RWPE2 (cell line): ENCODE measurements at regions not wholly inside any gene's neighbourhood (a gene's known extent, or its start where the extent isn't known, plus 50 kb on each side); places are given as distances from the start of the nearest gene placed in this dataset.
"Not testable (repeated sequence)": the region's sequence is repeated elsewhere in the genome, so short reads cannot be mapped to it uniquely, and the experiment has no call there.

ENCODE experiments used
- ATAC-seq: fragments of 200-7000 bp; cut with Tn5 transposase; 3 replicates; pipeline ENCODE4 v1.9.1; 2021; ENCODE audit warnings: low read depth
- DNase-seq: peaks from one replicate; pipeline ENCODE4 v3.0.0-alpha.2; 2020; ENCODE audit warnings: low spot score
- H3K27ac ChIP-seq: fragments of 450-650 bp; 2 replicates; pipeline ENCODE4 v1.5.1; 2017; ENCODE audit warnings: mild to moderate bottlenecking; ENCODE audit not compliant: poor library complexity, severe bottlenecking
- H3K27me3 ChIP-seq: fragments of 250-450 bp; sonication (Bioruptor Pico); 2 replicates; pipeline ENCODE4 v1.5.1; 2021; ENCODE audit warnings: mild to moderate bottlenecking, moderate library complexity; ENCODE audit not compliant: insufficient read depth, poor library complexity, severe bottlenecking
- H3K36me3 ChIP-seq: fragments of 250-450 bp; sonication (Bioruptor Pico); 2 replicates; pipeline ENCODE4 v1.5.1; 2020; ENCODE audit warnings: low read depth, mild to moderate bottlenecking, moderate library complexity
- H3K4me1 ChIP-seq: fragments of 250-450 bp; sonication (Bioruptor Pico); 2 replicates; pipeline ENCODE4 v1.5.1; 2021; ENCODE audit warnings: mild to moderate bottlenecking, moderate library complexity; ENCODE audit not compliant: insufficient read depth, poor library complexity, severe bottlenecking
- H3K4me3 ChIP-seq: fragments of 250-450 bp; sonication (Bioruptor Pico); 2 replicates; pipeline ENCODE4 v1.5.1; 2021; ENCODE audit warnings: mild to moderate bottlenecking, moderate library complexity; ENCODE audit not compliant: severe bottlenecking
- H3K9me3 ChIP-seq: fragments of 250-450 bp; sonication (Bioruptor Pico); 2 replicates; pipeline ENCODE4 v1.5.1; 2021; ENCODE audit warnings: mild to moderate bottlenecking, moderate library complexity; ENCODE audit not compliant: severe bottlenecking
- CTCF ChIP-seq: fragments of 450-650 bp; IDR thresholded peaks from one replicate; pipeline ENCODE4 v1.5.1; 2017; ENCODE audit warnings: mild to moderate bottlenecking, moderate library complexity; ENCODE audit not compliant: poor library complexity, severe bottlenecking

- H3K36me3 ChIP-seq, H3K4me3 ChIP-seq, ATAC-seq, H3K27ac ChIP-seq, H3K9me3 ChIP-seq, H3K4me1 ChIP-seq, H3K27me3 ChIP-seq, DNase-seq: not testable (repeated sequence)
Observed at GRCh38 chrX:76774912-76775311, 347.4 kb downstream of the MAGEE1 start.

- H3K27ac ChIP-seq = no peak overlapping the region
- no peak for TF ChIP-seq CTCF
- H3K4me1 ChIP-seq = no peaks in the 10 kb centered on the region
- no peaks in the 10 kb centered on the region for H3K9me3 ChIP-seq
- no peak overlapping the region for H3K4me3 ChIP-seq
- ATAC-seq (no peak), DNase-seq (no peak)
- no peaks in the 10 kb centered on the region for H3K36me3 ChIP-seq
- H3K27me3 ChIP-seq = no peaks in the 10 kb centered on the region
Observed at GRCh38 chrX:76796311-76796710, 368.8 kb downstream of the MAGEE1 start.

GRCh38 chrX:76802708-76803107 lies 375.2 kb downstream of the MAGEE1 start:
- ATAC-seq (peak; percentile 70), DNase-seq (no peak)
- Histone ChIP-seq H3K9me3 (no peaks in the 10 kb centered on the region), H3K4me1 (no peaks in the 10 kb centered on the region), H3K27me3 (no peaks in the 10 kb centered on the region), H3K4me3 (no peak overlapping the region), H3K36me3 (no peaks in the 10 kb centered on the region), H3K27ac (no peak overlapping the region)
- no peak for TF ChIP-seq CTCF

GRCh38 chrX:76815754-76816153 lies 388.2 kb downstream of the MAGEE1 start:
- Histone ChIP-seq H3K9me3 (no peaks in the 10 kb centered on the region), H3K36me3 (no peaks in the 10 kb centered on the region), H3K4me3 (no peak overlapping the region), H3K4me1 (no peaks in the 10 kb centered on the region), H3K27me3 (no peaks in the 10 kb centered on the region), H3K27ac (no peak overlapping the region)
- DNase-seq (no peak), ATAC-seq (no peak)
- no peak for TF ChIP-seq CTCF

- DNase-seq, H3K36me3 ChIP-seq, ATAC-seq, H3K4me3 ChIP-seq, H3K27ac ChIP-seq, H3K27me3 ChIP-seq, H3K4me1 ChIP-seq, H3K9me3 ChIP-seq: not testable (repeated sequence)
Observed at GRCh38 chrX:76817279-76817678, 389.8 kb downstream of the MAGEE1 start.

GRCh38 chrX:76821276-76821675 lies 393.8 kb downstream of the MAGEE1 start:
- no peak for TF ChIP-seq CTCF
- H3K27me3 ChIP-seq = no peaks in the 10 kb centered on the region
- H3K27ac ChIP-seq = no peak overlapping the region
- DNase-seq (no peak), ATAC-seq (no peak)
- H3K4me1 ChIP-seq = no peaks in the 10 kb centered on the region
- H3K9me3 ChIP-seq = no peaks in the 10 kb centered on the region
- H3K36me3 ChIP-seq = no peaks in the 10 kb centered on the region
- H3K4me3 ChIP-seq = no peak overlapping the region
